CD4-positive, alpha-beta T cell treated with Interferon alpha-2 for 1 hour (primary cell): ENCODE measurements at regions not wholly inside any gene's neighbourhood (a gene's known extent, or its start where the extent isn't known, plus 50 kb on each side); places are given as distances from the start of the nearest gene placed in this dataset.
"Not testable (repeated sequence)": the region's sequence is repeated elsewhere in the genome, so short reads cannot be mapped to it uniquely, and the experiment has no call there.

Experiments
- DNase-seq, 2 donors: peaks; one replicate each; pipeline ENCODE4 v3.0.0-alpha.2; 2020 to 2022

DNA sequence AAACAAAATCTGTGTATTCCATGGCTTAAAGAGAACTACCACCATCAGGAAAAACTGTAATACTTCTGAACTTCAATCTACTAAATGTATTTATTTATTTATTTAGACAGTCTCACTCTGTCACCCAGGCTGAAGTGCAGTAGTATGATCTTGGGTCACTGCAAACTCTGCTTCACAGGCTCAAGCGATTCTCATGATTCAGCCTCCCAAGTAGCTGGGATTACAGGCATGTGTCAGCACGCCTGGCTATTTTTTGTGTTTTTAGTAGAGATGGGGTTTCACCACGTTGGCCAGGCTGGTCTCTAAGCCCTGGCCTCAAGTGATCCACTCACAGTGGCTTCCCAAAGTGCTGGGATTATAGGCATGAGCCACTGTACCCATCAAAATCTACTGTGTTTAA is 202.3 kb upstream of the POU1F1 start:
- DNase-seq = no peak

- DNase-seq = no peak
Measured at GRCh38 chr3:87473944-87474343, 197.6 kb upstream of the POU1F1 start.

GRCh38 chr3:87468938-87469337 is 192.6 kb upstream of the POU1F1 start:
- no peak for DNase-seq

DNA sequence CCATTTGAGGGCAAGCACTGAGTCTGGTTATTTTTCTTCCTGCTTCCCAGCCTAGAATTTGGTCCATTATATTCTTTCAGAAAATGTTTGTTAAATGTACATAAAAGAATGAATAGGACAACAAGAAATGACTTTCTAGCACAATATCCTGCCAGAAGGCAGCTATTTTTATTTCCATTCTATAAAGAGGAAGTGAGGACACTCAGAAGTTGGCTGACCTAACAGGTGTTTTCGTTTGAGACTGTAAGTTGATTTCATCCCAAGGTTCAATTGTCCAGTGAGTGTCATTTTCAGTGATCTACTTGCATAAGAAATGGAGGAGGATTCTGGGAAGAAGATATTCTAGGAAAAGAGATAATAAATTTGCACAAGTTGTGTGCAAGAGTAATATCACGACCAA is 191.9 kb upstream of the POU1F1 start:
- DNase-seq = no peak

DNA sequence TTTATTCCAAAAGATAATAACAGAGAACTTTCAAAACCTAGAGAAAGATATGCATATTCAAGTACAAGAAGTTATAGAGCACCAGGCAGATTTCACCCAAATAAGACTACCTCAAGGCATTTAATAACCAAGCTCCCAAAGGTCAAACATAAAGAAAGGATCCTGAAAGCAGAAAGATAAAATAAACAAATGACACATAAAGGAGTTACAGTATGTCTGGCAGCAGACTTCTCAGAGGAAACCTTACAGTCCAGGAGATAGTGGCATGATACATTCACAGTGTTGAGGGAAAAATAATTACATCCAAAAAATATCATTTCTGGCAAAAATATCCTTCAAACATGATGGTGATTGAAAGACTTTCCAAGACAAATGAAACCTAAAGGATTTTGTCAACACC is 185.8 kb upstream of the POU1F1 start:
- DNase-seq = no peak

DNA sequence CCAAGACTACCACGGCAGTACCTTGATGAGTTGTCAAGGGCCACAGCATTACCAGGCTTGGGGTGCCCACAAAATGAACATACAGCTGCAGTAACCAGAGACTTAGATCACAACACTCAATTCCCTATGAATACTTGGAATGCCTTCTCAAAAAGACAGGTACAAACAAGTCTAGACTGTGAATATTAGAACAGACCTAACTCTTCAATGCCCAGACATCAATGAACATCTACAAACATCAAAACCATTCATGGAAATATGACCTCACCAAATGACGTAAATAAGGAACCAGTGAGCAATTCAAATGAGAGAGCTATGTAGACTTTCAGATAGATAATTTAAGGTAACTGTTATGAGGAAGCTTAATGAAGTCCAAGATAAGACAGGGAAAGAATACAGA is 185.1 kb upstream of the POU1F1 start:
- no peak for DNase-seq

DNA sequence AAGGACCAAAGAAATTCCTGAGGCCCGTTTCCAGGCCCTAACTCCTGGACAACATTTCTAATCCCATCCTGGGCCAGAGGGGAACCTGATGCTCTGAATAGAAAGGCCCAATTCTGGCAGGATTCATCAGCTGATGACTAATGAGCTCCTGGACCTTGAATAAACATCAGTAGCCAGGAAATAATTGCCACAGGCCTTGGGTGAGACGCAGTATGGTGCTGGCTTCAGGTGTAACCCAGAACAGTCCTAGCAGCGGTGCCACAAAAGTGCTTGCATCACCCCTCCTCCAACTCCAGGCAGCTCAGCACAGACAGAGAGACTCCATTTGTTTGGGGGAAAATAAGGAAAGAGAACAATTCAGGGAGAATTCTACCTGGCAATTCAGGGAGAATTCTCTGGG is 184.7 kb upstream of the POU1F1 start:
- DNase-seq = no peak

DNA sequence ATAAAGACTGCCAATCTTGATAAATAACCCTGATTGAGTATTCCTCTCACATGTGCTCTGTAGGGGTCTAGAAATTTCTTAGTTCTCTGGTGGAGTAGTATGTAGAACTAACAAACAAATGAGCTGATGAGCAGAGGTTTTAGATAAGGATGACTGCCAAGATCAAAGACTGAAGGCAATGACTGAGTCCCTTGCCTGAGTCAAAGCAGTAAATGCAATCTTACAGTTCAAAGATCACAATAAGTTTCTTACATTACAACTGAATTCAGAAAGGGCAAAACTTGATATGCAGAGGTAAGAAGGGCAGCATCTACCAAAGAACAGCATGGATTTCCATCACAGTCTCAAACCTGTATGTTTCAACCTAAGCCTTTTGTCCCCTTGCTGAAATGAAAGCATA is 172.2 kb upstream of the POU1F1 start:
- no peak for DNase-seq

DNA sequence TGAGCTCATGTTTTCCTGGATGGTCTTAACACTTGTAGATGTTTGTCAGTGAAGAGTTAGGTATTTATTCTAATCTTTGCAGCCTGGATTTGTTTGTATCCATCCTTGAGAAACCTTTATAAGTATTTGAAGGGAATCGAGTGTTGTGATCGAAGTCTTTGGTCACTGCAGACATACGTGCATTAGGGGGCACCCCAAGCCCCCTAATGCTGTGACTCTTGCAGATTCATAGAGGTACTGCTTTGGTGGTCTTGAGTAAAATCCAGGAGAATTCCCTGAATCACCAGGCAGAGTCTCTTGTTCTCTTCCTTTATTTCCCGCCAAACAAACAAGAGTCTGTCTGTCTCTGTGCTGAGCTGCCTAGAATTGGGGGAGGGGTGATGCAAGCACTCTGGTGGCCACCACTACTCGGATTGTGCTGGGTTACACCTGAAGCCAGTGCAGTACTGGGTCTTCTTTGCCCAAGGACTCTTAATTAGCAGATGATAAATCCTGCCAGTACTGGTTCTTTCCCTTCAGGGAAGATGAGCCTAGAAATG is 170.5 kb upstream of the POU1F1 start:
- DNase-seq = no peak

DNA sequence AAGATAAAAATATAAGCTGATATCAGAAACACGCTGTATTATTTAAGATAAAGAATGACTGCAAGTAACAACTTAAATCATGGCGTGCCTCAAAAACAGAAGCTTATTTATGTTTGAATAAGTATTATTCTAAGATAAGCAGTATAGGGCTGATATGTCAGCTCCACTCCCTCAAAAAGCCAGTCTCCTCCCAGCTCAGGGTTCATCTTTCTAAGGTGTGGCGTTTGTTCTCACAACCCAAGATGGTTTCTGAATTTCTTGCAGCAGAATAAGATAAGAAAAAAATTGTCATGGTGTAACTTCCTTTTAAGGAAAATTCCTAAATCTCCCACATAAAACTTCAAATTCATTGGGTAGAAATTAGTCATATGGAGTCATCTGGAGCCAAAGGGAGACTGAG is 166.1 kb upstream of the POU1F1 start:
- no peak for DNase-seq

GRCh38 chr3:87437765-87438164 is 161.4 kb upstream of the POU1F1 start:
- no peak for DNase-seq

DNA sequence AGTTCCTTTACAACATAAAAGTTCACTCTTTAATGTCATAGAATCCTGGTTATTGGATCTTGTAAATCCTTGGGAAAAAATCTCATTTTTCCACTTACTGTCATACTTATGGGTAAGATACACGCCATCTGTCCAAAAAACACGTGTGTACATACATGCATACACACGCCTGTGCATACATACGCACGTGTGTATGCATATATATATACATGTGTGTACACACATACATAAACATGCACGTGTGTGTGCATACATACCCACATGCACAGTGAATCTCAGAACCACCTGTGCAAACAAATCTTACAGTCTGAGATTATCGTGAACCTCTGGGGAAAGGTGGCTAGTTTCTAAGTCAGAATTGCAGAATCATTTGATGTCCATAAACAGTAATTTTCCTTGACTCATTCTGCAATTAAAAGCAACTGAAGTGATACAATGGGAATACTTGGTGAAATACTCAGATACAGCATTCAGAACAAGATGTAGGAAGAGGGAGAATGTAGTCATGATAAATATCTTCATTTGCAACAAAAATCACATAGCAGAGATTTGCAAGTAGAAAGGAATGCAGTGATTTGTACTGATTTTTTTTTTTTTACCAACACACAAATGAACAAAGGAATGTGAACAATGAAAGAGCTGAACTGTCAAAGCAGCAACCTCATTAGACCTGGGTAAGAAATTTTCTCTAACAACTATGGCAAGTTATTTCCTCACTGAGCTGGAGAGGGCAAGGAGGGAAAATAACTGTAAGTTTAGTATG is 160.6 kb upstream of the POU1F1 start:
- DNase-seq = no peak

DNA sequence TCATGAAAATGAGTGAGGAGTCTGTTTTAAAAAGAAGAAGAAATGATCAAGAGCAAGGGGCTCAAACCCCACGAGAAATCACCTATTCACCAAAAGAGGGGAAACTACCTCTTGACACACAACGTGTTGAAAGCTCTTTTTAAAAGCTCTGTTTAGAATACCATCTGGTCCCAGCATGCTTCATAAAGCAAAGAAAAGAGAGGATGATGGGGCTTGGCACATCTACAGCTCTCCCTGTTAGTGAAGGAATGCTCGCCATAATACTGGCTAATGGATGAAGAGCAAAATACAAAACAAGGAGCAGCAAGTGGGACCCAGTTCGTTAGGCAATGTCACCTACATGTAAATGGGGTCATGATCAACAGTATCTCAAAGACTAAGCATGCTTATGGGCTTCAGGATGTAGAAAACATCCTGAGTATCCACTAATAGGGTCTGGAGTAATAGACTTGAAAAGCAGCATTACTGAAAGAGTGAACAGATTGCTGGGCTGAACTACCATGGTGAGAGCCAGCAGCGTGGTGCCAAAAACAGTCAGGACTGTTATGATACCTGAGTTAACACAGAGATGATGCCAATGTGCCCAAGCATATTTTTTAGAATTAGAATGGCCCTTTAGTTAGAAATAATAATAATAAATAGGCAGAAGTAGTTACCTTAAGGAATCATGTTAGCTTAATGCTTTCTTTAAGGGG is 159.7 kb upstream of the POU1F1 start:
- no peak for DNase-seq

DNA sequence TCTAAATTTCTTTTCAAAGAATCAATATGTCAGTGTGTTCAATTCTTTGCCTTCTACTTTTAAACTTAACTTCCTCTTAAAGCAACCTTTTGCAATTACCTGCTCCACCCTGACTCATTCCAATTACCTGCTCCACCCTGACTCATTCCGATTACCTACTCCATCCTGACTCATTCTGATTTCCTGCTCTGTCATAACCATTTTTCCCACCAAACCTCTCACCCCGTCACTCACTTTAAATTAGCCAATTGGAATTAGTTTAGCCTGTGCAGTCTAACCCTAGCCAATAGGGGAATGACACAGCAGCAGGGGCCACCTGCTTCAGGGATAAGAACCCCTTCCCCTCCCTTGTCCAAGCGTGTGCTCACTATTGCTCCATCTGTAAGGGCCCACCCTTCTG is 157.1 kb upstream of the POU1F1 start:
- not testable (repeated sequence) for DNase-seq

DNA sequence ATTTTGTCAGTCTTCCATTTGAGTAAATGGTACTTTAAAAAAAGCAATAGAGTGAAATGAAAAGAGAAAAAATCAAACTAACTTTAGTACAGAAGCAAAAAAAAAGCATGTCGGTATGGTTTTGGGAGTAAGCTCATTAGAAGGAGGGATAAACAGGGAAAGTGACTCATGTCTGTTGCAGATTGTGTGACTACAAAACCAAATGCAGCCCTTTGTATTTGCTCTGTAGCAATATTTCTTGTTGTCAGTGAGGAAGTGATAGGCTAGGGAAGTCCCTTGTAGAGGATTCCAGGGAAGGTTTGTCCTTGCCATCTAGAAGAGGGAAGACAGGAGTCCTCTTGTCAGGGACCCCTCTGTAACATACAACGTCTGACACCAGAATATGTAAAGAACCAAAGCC is 150.5 kb upstream of the POU1F1 start:
- no peak for DNase-seq

DNA sequence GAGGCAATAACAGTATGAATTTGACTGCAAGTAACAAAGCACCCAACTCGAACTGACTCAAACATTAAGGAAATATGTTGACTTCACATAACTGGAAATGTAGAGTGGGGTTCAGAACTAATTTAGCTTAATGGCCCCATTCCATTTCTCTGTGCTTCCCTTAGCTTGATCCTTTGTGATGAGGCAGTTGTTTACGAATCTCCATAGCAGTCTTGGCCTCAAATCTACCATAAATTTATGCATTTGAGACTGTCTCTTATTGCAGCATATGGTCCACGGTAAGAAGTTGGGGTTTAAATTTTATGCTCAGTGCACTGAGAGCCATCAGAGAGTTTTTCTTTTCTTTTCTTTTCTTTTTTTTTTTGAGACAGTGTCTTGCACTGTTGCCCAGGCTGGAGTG is 148.7 kb upstream of the POU1F1 start:
- DNase-seq = no peak

DNA sequence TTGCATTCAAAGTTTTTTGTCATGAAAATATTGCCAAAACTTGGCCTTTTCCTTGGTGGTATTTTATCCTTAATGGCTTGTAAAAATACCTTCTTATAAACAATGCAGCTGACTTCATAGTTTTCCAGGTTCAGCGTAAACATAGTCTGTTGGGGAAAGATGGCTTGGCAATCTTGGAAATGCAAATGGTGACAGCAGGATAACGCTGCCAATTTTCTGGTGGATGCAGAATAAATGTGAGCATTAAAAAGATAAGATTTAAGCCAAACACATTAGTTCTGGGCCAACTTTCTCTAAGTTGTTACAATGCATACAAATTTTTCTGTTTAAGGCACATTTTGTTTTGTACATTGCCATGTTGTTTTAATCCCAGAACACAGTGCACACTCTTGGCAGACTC is 147.0 kb upstream of the POU1F1 start:
- DNase-seq = no peak

GRCh38 chr3:87422333-87422732 is 145.9 kb upstream of the POU1F1 start:
- no peak for DNase-seq

DNA sequence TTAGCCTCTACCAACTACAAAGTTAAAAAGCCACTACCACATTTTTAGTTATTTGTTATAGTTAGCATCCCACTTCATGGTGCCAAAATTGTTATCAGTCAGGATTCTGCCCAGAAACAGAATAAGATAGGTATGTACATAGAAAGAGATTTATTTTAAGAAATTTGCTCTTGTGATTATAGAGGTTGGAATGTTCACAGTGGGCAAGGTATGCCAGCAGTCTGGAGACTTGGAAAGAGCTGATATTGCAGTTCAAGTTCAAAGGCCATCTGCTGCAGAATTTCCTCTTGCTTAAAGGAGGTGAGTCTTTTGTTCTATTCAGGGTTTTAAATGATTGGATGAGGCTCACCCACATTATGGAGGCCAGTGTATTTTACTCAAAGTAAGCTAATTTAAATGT is 143.8 kb upstream of the POU1F1 start:
- DNase-seq = no peak

DNA sequence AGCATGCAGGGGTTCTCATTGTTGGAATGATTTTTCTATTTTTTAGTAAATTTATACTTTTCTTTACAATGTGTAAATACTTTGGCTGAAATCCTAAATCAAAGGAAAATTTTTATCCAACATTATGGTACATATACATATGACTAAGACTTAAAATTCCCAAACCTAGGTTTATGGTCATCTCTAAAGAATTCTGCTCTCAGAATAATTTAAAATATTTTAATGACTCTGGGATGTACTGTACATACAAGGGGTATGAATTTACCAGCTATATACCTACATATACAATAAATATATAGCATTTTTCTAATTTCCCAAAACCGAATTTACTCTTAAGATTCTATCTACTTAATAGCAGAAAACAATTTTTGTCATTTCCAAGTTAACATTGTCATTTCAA is 137.9 kb upstream of the POU1F1 start:
- no peak for DNase-seq

DNA sequence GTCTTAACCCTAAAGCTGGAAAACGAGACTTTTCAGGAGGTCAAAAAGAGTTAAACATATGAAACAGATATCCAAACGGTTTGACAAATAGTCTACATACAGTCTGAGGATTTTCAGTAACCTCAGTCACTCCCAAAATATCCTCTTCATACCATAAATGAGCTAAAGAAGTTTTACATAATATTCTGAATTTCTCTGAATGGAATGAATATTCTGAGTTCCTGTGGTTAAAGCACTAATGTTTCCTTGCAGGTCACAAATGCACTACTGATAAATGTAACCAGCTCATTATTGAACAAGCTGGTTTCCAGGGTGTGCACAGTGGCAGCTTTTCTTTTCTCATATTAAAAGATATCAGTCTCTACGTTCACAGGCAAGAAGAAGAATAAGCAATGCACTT is 137.4 kb upstream of the POU1F1 start:
- no peak for DNase-seq

GRCh38 chr3:87410110-87410509 is 133.7 kb upstream of the POU1F1 start:
- no peak for DNase-seq

DNA sequence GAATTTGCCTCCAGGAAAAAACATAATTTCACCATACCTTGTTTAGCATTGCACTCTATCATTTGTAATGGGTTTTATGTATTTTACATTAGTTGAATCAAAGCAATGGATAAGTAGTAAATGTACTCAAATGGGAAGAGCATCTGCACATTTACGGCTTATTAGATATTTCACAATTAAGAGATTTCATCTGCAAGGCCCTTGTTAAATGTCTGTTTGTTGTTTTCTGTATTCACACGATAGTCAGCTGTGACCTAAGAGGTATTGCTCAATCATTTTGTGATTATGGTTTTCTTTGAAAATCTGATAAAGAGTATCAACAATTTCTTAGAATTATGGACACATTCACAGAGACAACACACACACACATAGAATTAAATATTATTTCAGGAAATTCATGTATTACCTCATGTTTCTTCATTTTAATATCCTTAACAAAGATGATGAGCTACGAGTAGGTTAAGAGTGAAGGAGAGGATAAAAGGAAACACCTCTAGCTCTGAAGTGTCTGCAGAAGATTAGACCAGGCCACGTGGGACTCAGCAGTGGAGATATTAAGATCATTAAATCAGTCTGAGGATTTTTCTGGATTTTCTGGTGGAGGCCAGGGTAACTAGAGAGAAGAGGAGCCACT is 121.9 kb upstream of the POU1F1 start:
- no peak for DNase-seq

DNA sequence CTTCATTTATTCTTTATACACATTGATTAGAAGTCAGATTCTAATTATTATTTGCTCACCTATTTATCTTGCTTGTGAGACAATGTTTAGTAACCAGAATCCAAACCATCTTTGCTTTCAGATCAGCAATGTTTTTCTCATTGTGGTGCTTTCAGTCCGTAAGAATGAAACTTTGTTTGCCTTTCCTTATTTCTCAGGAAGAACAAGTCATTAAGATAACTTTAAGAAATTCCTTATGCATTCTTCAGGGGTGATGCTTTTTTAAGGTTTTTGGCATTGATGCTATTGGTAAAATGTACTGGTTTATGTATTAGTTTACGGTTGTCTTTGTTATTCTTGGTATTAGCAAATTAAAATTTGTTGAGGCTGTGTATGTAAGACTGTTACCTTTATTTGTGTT is 120.8 kb upstream of the POU1F1 start:
- no peak for DNase-seq
